Endothelial cell of umbilical vein (primary cell): ENCODE measurements at regions not wholly inside any gene's neighbourhood (a gene's known extent, or its start where the extent isn't known, plus 50 kb on each side); places are given as distances from the start of the nearest gene placed in this dataset.

Experiments used
- BruUV-seq: library from RNA; stranded (reverse); fragments of 400-500 nt; replicated peaks from 2 replicates; lab custom pipeline; 2021; lab: Mats Ljungman, UMichigan
- CTCF ChIA-PET: fragments of 300-600, 350-600 bp; sonication (Branson Sonifier 250); formaldehyde crosslinking; loops from one replicate; lab custom pipeline; 2021; ENCODE audit warnings: antibody characterized with exemption, inconsistent platforms; lab: Charles Lee
- POLR2A ChIA-PET: fragments of 300-600, 350-600 bp; sonication (Branson Sonifier 250); formaldehyde crosslinking; loops from one replicate; lab custom pipeline; 2021; ENCODE audit warnings: antibody characterized with exemption, inconsistent platforms; lab: Charles Lee
- DNase-seq: peaks from one replicate; pipeline ENCODE4 v3.0.0-alpha.2; 2011; ENCODE audit warnings: low read depth, low spot score
- FAIRE-seq: peaks from 2 replicates; lab custom pipeline; 2011; peaks lifted over from hg19 to GRCh38; lab: Jason Lieb, UNC
- H2AFZ ChIP-seq: 2 replicates; pipeline ENCODE4 v1.6.0; 2012; ENCODE audit warnings: low read depth, low read length, control low read depth, inconsistent platforms
- H3K27ac ChIP-seq: 2 replicates; pipeline ENCODE4 v1.5.1; 2011; ENCODE audit warnings: low read depth, mild to moderate bottlenecking, control low read depth, low read length, moderate library complexity; ENCODE audit not compliant: insufficient read depth
- H3K27me3 ChIP-seq, 2 experiments: 2 replicates each; pipeline versions ENCODE4 v1.6.0 to v1.6.1; 2011; ENCODE audit warnings: low read length in 2 of 2, mixed read lengths in 1 of 2; ENCODE audit not compliant: control insufficient read depth in 2 of 2, insufficient read depth in 2 of 2
- H3K36me3 ChIP-seq, 2 experiments: 2 replicates in 1 of 2; 3 replicates in 1 of 2; pipeline ENCODE4 v1.5.1; 2011; ENCODE audit warnings: low read length in 2 of 2, mild to moderate bottlenecking in 1 of 2, moderate library complexity in 1 of 2; ENCODE audit not compliant: control insufficient read depth in 2 of 2, insufficient read depth in 2 of 2; ENCODE audit errors: extremely low read depth in 1 of 2
- H3K4me1 ChIP-seq: 3 replicates; pipeline ENCODE4 v1.5.1; 2011; ENCODE audit warnings: mild to moderate bottlenecking, low read length; ENCODE audit not compliant: control insufficient read depth, insufficient read depth; ENCODE audit errors: extremely low read depth
- H3K4me2 ChIP-seq: 2 replicates; pipeline ENCODE4 v1.6.1; 2011; ENCODE audit warnings: low read length, control low read depth, mixed read lengths; ENCODE audit not compliant: insufficient read depth
- H3K4me3 ChIP-seq, 3 experiments: fragments of 200-600 bp in 1 of 3; sonication (generic), shearing (Covaris generic) in 1 of 3; replicated peaks in 1 of 3; 2 replicates each; pipeline ENCODE4 v1.5.1; 2011 to 2016; ENCODE audit warnings: control low read depth in 3 of 3, low read length in 3 of 3, mild to moderate bottlenecking in 2 of 3, inconsistent platforms in 1 of 3, low read depth in 1 of 3, moderate library complexity in 1 of 3; ENCODE audit not compliant: insufficient read depth in 1 of 3
- H3K79me2 ChIP-seq: 2 replicates; pipeline ENCODE4 v1.6.0; 2012; ENCODE audit warnings: low read length, inconsistent platforms; ENCODE audit not compliant: control insufficient read depth, insufficient read depth
- H3K9ac ChIP-seq: replicated peaks from 2 replicates; pipeline ENCODE3; 2011; ENCODE audit warnings: low read length, control low read depth; ENCODE audit not compliant: insufficient read depth; ENCODE audit errors: extremely low read depth
- H3K9me1 ChIP-seq: replicated peaks from 3 replicates; pipeline ENCODE4 v1.6.0; 2011; ENCODE audit warnings: mild to moderate bottlenecking, low read length; ENCODE audit not compliant: control insufficient read depth, insufficient read depth; ENCODE audit errors: extremely low read depth
- H3K9me3 ChIP-seq: replicated peaks from 2 replicates; pipeline ENCODE4 v1.5.1; 2012; ENCODE audit warnings: low read length, inconsistent platforms; ENCODE audit not compliant: control insufficient read depth, insufficient read depth
- H4K20me1 ChIP-seq: replicated peaks from 2 replicates; pipeline ENCODE3; 2011; ENCODE audit warnings: mild to moderate bottlenecking, low read length; ENCODE audit not compliant: control insufficient read depth, insufficient read depth; ENCODE audit errors: extremely low read depth
- EZH2 ChIP-seq: IDR thresholded peaks from 2 replicates; pipeline ENCODE4 v1.6.1; 2012; ENCODE audit warnings: borderline replicate concordance, low read depth, mild to moderate bottlenecking, moderate library complexity, low read length, inconsistent platforms; ENCODE audit not compliant: severe bottlenecking
- FOS ChIP-seq: IDR thresholded peaks from 2 replicates; pipeline ENCODE4 v1.6.1; 2011; ENCODE audit warnings: mild to moderate bottlenecking, low read length, moderate library complexity, borderline replicate concordance; ENCODE audit not compliant: insufficient read depth
- GATA2 ChIP-seq: IDR thresholded peaks from 2 replicates; pipeline ENCODE4 v1.7.0; 2011; ENCODE audit warnings: low read depth, mild to moderate bottlenecking, moderate library complexity, mixed read lengths, low read length; ENCODE audit not compliant: insufficient read length, insufficient read depth
- JUN ChIP-seq: IDR thresholded peaks from 2 replicates; pipeline ENCODE4 v1.6.1; 2011; ENCODE audit warnings: borderline replicate concordance, low read depth; ENCODE audit not compliant: insufficient read length, insufficient read depth
- MYC ChIP-seq: IDR thresholded peaks from one replicate; pipeline ENCODE4 v1.6.1; 2011; ENCODE audit warnings: mild to moderate bottlenecking, low read depth, low read length
- POLR2A ChIP-seq: IDR thresholded peaks from 2 replicates; pipeline ENCODE4 v1.6.1; 2012; ENCODE audit warnings: low read depth, mild to moderate bottlenecking, control low read depth, low read length
- POLR2AphosphoS5 ChIP-seq: IDR thresholded peaks from 2 replicates; pipeline ENCODE4 v1.6.1; 2012; ENCODE audit warnings: low read depth, mild to moderate bottlenecking, control low read depth, low read length, moderate library complexity; ENCODE audit not compliant: insufficient read depth
- dilution Hi-C: fragments of 300-500 bp; cut with MboI; formaldehyde crosslinking; loops from one replicate; pipeline ENCODE4 v1.15.0; 2019; ENCODE audit warnings: low sequenced_read_pairs; ENCODE audit not compliant: extremely low pct_ligation_motif_present
- intact Hi-C: fragments of 100-400 bp; cut with micrococcal nuclease; formaldehyde crosslinking; loops from one replicate; pipeline ENCODE4 v1.10.0; 2022
- TF ChIP-seq, protein P1 (sequence below), 2 donors: IDR thresholded peaks; 1 replicate in 1 of 2; 2 replicates in 1 of 2; pipeline ENCODE4 v1.5.1; 2011; ENCODE audit warnings: low read length in 2 of 2, mild to moderate bottlenecking in 2 of 2, moderate library complexity in 2 of 2, control low read depth in 1 of 2, inconsistent platforms in 1 of 2, low read depth in 1 of 2; ENCODE audit not compliant: insufficient read depth in 1 of 2; ENCODE audit errors: extremely low read depth in 1 of 2
- TF ChIP-seq, protein P2 (sequence below): IDR thresholded peaks from 2 replicates; pipeline ENCODE4 v1.6.1; 2011; ENCODE audit not compliant: insufficient read depth, insufficient read length

GRCh38 chr2:122883849-122884248 is 1128.4 kb downstream of the TSN start:
- Histone ChIP-seq H3K9me3 (no peaks in the 10 kb centered on the region), H2AFZ (no peak overlapping the region), H3K4me3 (no peak overlapping the region), H3K9me1 (no peaks in the 10 kb centered on the region), H3K4me1 (no peaks in the 10 kb centered on the region), H3K27me3 (no peaks in the 10 kb centered on the region), H3K4me2 (no peak overlapping the region), H4K20me1 (no peaks in the 10 kb centered on the region), H3K9ac (no peak overlapping the region), H3K36me3 (no peaks in the 10 kb centered on the region), H3K79me2 (no peaks in the 10 kb centered on the region), H3K27ac (no peak overlapping the region)
- ChIA-PET POLR2A (no interaction called here), CTCF (no interaction called here)
- DNase-seq (no peak), FAIRE-seq (no peak)
- TF ChIP-seq EZH2 (no peak), POLR2A (no peak), JUN (no peak), GATA2 (no peak), POLR2AphosphoS5 (no peak), MYC (no peak), FOS (no peak)
- TF ChIP-seq, protein P1, sequence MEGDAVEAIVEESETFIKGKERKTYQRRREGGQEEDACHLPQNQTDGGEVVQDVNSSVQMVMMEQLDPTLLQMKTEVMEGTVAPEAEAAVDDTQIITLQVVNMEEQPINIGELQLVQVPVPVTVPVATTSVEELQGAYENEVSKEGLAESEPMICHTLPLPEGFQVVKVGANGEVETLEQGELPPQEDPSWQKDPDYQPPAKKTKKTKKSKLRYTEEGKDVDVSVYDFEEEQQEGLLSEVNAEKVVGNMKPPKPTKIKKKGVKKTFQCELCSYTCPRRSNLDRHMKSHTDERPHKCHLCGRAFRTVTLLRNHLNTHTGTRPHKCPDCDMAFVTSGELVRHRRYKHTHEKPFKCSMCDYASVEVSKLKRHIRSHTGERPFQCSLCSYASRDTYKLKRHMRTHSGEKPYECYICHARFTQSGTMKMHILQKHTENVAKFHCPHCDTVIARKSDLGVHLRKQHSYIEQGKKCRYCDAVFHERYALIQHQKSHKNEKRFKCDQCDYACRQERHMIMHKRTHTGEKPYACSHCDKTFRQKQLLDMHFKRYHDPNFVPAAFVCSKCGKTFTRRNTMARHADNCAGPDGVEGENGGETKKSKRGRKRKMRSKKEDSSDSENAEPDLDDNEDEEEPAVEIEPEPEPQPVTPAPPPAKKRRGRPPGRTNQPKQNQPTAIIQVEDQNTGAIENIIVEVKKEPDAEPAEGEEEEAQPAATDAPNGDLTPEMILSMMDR (IDR thresholded peaks at IDR 0.05; ENCODE audit: extremely low read depth in 1 of 2, insufficient read depth in 1 of 2, low read depth in 1 of 2, low read length in 2 of 2): no peak
- TF ChIP-seq, protein P2, sequence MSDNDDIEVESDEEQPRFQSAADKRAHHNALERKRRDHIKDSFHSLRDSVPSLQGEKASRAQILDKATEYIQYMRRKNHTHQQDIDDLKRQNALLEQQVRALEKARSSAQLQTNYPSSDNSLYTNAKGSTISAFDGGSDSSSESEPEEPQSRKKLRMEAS: no peak
- intact Hi-C loops (no loop called here), dilution Hi-C loops (no loop called here)
- BruUV-seq: no TSS peak
